ACC112 (cell line): ENCODE measurements at regions not wholly inside any gene's neighbourhood (a gene's known extent, or its start where the extent isn't known, plus 50 kb on each side); places are given as distances from the start of the nearest gene placed in this dataset.
"Not testable (repeated sequence)": the region's sequence is repeated elsewhere in the genome, so short reads cannot be mapped to it uniquely, and the experiment has no call there.

Experiments used
- H2AFZ ChIP-seq: fragments of 200-600 bp; sonication (generic); one replicate; pipeline ENCODE4 v1.6.0; 2017; ENCODE audit warnings: antibody characterized with exemption, low read length; ENCODE audit not compliant: unreplicated experiment
- H3K27ac ChIP-seq: fragments of 200-600 bp; sonication (generic); 2 replicates; pipeline ENCODE4 v1.5.1; 2014; ENCODE audit warnings: low read depth, mild to moderate bottlenecking, antibody characterized with exemption, low read length, moderate library complexity
- H3K27me3 ChIP-seq: fragments of 200-600 bp; sonication (generic); 2 replicates; pipeline ENCODE4 v1.6.1; 2014; ENCODE audit warnings: mild to moderate bottlenecking, antibody characterized with exemption, low read length, moderate library complexity, mixed read lengths; ENCODE audit not compliant: insufficient read depth
- H3K36me3 ChIP-seq: fragments of 200-600 bp; sonication (generic); 2 replicates; pipeline ENCODE4 v1.6.1; 2016; ENCODE audit warnings: mild to moderate bottlenecking, antibody characterized with exemption, low read length, moderate library complexity, mixed read lengths; ENCODE audit not compliant: insufficient read depth
- H3K4me1 ChIP-seq: fragments of 200-600 bp; sonication (generic); one replicate; pipeline ENCODE4 v1.6.1; 2016; ENCODE audit warnings: low read length, mixed read lengths; ENCODE audit not compliant: insufficient read depth, unreplicated experiment, control insufficient read depth
- H3K4me3 ChIP-seq: fragments of 200-600 bp; sonication (generic); 2 replicates; pipeline ENCODE4 v1.5.1; 2014; ENCODE audit warnings: mild to moderate bottlenecking, low read depth, low read length
- H3K79me2 ChIP-seq: fragments of 200-600 bp; sonication (generic); one replicate; pipeline ENCODE4 v1.6.0; 2016; ENCODE audit warnings: low read length; ENCODE audit not compliant: control insufficient read depth, unreplicated experiment, insufficient read depth

GRCh38 chr3:178203650-178204049, 332.6 kb upstream of the KCNMB2 start:
- H3K79me2 ChIP-seq: no peaks in the 10 kb centered on the region
- H2AFZ ChIP-seq: no peak overlapping the region
- H3K4me3 ChIP-seq: no peak overlapping the region
- peaks cover under 1% of the 10 kb centered on the region for H3K4me1 ChIP-seq
- no peaks in the 10 kb centered on the region for H3K27me3 ChIP-seq
- no peak overlapping the region for H3K27ac ChIP-seq
- H3K36me3 ChIP-seq: no peaks in the 10 kb centered on the region

GRCh38 chr3:178205740-178206139, 330.5 kb upstream of the KCNMB2 start:
- Histone ChIP-seq H3K27me3 (no peaks in the 10 kb centered on the region), H3K4me1 (no peaks in the 10 kb centered on the region), H3K36me3 (no peaks in the 10 kb centered on the region), H3K27ac (no peak overlapping the region), H2AFZ (no peak overlapping the region), H3K4me3 (no peak overlapping the region), H3K79me2 (no peaks in the 10 kb centered on the region)

GRCh38 chr3:178206521-178206920, 329.7 kb upstream of the KCNMB2 start:
- Histone ChIP-seq H2AFZ (no peak overlapping the region), H3K27ac (no peak overlapping the region), H3K36me3 (no peaks in the 10 kb centered on the region), H3K27me3 (no peaks in the 10 kb centered on the region), H3K4me1 (no peaks in the 10 kb centered on the region), H3K79me2 (no peaks in the 10 kb centered on the region), H3K4me3 (no peak overlapping the region)

GRCh38 chr3:178207161-178207560, 329.1 kb upstream of the KCNMB2 start:
- H2AFZ ChIP-seq, H3K4me3 ChIP-seq, H3K36me3 ChIP-seq, H3K4me1 ChIP-seq, H3K79me2 ChIP-seq, H3K27me3 ChIP-seq, H3K27ac ChIP-seq: not testable (repeated sequence)

- not testable (repeated sequence) for H2AFZ ChIP-seq, H3K27ac ChIP-seq, H3K4me1 ChIP-seq, H3K36me3 ChIP-seq, H3K4me3 ChIP-seq, H3K27me3 ChIP-seq, H3K79me2 ChIP-seq
Observed at GRCh38 chr3:178207627-178208026, 328.6 kb upstream of the KCNMB2 start.

- not testable (repeated sequence) for H3K4me1 ChIP-seq, H3K27me3 ChIP-seq, H3K79me2 ChIP-seq, H3K27ac ChIP-seq, H2AFZ ChIP-seq, H3K36me3 ChIP-seq, H3K4me3 ChIP-seq
Observed at GRCh38 chr3:178209116-178209515, 327.1 kb upstream of the KCNMB2 start.

GRCh38 chr3:178209618-178210017, 326.6 kb upstream of the KCNMB2 start:
- H3K4me1 ChIP-seq, H2AFZ ChIP-seq, H3K36me3 ChIP-seq, H3K4me3 ChIP-seq, H3K79me2 ChIP-seq, H3K27me3 ChIP-seq, H3K27ac ChIP-seq: not testable (repeated sequence)

GRCh38 chr3:178211086-178211485, 325.1 kb upstream of the KCNMB2 start:
- H3K36me3 ChIP-seq, H3K79me2 ChIP-seq, H3K4me3 ChIP-seq, H2AFZ ChIP-seq, H3K27me3 ChIP-seq, H3K4me1 ChIP-seq, H3K27ac ChIP-seq: not testable (repeated sequence)

GRCh38 chr3:178217479-178217878, 318.8 kb upstream of the KCNMB2 start:
- no peak overlapping the region for H2AFZ ChIP-seq
- no peak overlapping the region for H3K4me3 ChIP-seq
- H3K36me3 ChIP-seq: no peaks in the 10 kb centered on the region
- H3K4me1 ChIP-seq: no peaks in the 10 kb centered on the region
- H3K27ac ChIP-seq: no peak overlapping the region
- H3K27me3 ChIP-seq: no peaks in the 10 kb centered on the region
- no peaks in the 10 kb centered on the region for H3K79me2 ChIP-seq

GRCh38 chr3:178218231-178218630, 318.0 kb upstream of the KCNMB2 start:
- Histone ChIP-seq H3K27ac (no peak overlapping the region), H3K27me3 (no peaks in the 10 kb centered on the region), H3K36me3 (no peaks in the 10 kb centered on the region), H2AFZ (no peak overlapping the region), H3K4me3 (no peak overlapping the region), H3K79me2 (no peaks in the 10 kb centered on the region), H3K4me1 (no peaks in the 10 kb centered on the region)

- not testable (repeated sequence) for H3K27me3 ChIP-seq, H3K27ac ChIP-seq, H3K36me3 ChIP-seq, H3K4me3 ChIP-seq, H2AFZ ChIP-seq, H3K4me1 ChIP-seq, H3K79me2 ChIP-seq
Observed at GRCh38 chr3:178219661-178220060, 316.6 kb upstream of the KCNMB2 start.

- H2AFZ ChIP-seq: no peak overlapping the region
- no peaks in the 10 kb centered on the region for H3K36me3 ChIP-seq
- H3K27me3 ChIP-seq: no peaks in the 10 kb centered on the region
- H3K4me1 ChIP-seq: no peaks in the 10 kb centered on the region
- no peaks in the 10 kb centered on the region for H3K79me2 ChIP-seq
- no peak overlapping the region for H3K4me3 ChIP-seq
- no peak overlapping the region for H3K27ac ChIP-seq
Observed at GRCh38 chr3:178223876-178224275, 312.4 kb upstream of the KCNMB2 start.
